ENCODE measurements at regions not wholly inside any gene's neighbourhood (a gene's known extent, or its start where the extent isn't known, plus 50 kb on each side); places are given as distances from the start of the nearest gene placed in this dataset.

DNA sequence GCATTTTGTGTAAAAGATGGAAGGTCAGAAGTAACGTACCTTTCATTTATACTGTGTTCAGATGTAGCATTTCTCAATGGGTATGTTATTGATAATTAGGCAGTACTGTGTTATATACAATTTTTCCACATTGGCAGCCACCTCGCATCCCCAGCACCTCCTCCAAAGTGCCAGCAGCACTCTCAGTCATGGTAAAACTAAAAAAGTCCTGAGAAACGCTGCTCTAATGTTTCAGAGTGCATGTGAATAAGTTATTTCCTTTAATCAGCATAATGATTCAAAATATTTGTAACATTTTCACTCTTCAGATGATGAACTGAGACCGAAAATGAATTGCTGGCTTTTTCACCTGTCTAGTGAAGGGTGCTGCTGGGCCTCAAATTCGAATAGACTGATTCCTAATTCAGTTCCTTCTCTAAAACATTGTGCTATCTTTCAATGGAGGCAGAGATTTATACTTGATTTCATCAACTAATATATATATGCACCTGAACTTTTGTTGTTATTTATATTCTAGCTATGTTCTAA is 79.9 kb upstream of the ANKRD55 start:
- Mint-ChIP-seq H3K9me3 (ENCODE audit: unreplicated experiment) (no peaks in the 10 kb centered on the region), H3K27me3 (ENCODE audit: unreplicated experiment) (peaks cover 3% of the 10 kb centered on the region), H3K27ac (ENCODE audit: unreplicated experiment) (no peak overlapping the region), H3K36me3 (ENCODE audit: unreplicated experiment) (no peaks in the 10 kb centered on the region), H3K4me1 (ENCODE audit: low read depth, unreplicated experiment) (no peaks in the 10 kb centered on the region), H3K4me3 (ENCODE audit: unreplicated experiment) (no peak overlapping the region)
- TF ChIP-seq, protein P1, sequence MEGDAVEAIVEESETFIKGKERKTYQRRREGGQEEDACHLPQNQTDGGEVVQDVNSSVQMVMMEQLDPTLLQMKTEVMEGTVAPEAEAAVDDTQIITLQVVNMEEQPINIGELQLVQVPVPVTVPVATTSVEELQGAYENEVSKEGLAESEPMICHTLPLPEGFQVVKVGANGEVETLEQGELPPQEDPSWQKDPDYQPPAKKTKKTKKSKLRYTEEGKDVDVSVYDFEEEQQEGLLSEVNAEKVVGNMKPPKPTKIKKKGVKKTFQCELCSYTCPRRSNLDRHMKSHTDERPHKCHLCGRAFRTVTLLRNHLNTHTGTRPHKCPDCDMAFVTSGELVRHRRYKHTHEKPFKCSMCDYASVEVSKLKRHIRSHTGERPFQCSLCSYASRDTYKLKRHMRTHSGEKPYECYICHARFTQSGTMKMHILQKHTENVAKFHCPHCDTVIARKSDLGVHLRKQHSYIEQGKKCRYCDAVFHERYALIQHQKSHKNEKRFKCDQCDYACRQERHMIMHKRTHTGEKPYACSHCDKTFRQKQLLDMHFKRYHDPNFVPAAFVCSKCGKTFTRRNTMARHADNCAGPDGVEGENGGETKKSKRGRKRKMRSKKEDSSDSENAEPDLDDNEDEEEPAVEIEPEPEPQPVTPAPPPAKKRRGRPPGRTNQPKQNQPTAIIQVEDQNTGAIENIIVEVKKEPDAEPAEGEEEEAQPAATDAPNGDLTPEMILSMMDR (IDR thresholded peaks at IDR 0.05; ENCODE audit: partially characterized antibody, unreplicated experiment): no peak
- DNase-seq: no peak

DNA sequence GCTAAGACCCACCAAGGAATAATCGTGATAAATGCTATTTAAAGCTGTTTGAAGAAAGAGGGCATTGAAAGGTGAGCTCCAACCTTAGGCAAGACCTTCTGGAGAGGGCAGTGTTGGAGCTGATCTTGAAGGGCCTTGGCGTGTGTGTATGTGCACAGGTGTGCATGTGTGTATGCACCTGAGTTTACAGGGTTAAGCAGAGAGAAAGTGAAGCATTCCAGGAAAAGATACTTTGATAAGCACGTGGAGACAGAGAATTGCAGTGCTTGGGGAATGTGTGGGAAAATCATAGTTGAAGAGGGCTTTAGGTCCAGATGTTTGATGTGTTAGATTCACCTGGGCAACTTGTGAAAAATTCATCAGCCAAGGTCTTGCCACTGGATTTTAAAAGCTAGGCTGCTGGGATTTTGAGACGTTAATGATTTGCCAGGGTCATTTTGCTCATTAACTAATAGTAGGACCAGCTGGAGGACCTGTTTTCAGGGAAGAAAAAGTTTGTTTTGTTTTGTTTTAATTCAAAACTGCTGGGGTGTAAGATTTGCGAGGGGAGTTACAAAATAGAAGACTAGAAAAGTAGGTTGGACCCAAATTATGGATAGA is 78.3 kb upstream of the ANKRD55 start:
- Mint-ChIP-seq H3K4me1 (ENCODE audit: low read depth, unreplicated experiment) (no peaks in the 10 kb centered on the region), H3K27me3 (ENCODE audit: unreplicated experiment) (peaks cover 3% of the 10 kb centered on the region), H3K4me3 (ENCODE audit: unreplicated experiment) (no peak overlapping the region), H3K27ac (ENCODE audit: unreplicated experiment) (no peak overlapping the region), H3K36me3 (ENCODE audit: unreplicated experiment) (no peaks in the 10 kb centered on the region), H3K9me3 (ENCODE audit: unreplicated experiment) (no peaks in the 10 kb centered on the region)
- no peak for DNase-seq
- TF ChIP-seq, protein P1 (IDR thresholded peaks at IDR 0.05; ENCODE audit: partially characterized antibody, unreplicated experiment): no peak

DNA sequence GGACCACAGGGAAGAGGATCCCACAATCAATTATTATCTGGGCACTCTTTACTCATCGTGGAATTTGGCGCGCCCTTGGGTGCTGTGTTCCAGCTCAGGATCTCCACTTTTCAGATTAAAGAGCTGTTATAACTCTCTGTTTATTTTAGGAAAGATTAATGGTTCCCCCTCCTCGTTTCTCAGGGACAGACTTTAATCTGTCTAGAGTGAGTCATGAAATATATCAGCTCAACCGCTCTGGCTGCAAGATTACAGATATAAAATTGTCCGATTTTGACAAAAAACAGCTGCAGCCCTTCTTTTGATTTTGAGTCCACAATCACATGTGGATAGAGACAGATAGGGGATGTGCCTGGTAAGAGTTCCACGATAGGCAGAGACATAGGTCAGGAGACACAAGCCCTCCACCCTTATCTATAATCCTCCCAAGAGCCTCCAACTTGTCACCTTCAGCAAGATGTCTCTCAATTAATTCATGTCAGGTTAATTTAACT is 77.6 kb upstream of the ANKRD55 start:
- Mint-ChIP-seq H3K9me3 (ENCODE audit: unreplicated experiment) (no peaks in the 10 kb centered on the region), H3K27me3 (ENCODE audit: unreplicated experiment) (peaks cover 3% of the 10 kb centered on the region), H3K4me1 (ENCODE audit: low read depth, unreplicated experiment) (no peaks in the 10 kb centered on the region), H3K4me3 (ENCODE audit: unreplicated experiment) (no peak overlapping the region), H3K27ac (ENCODE audit: unreplicated experiment) (no peak overlapping the region), H3K36me3 (ENCODE audit: unreplicated experiment) (no peaks in the 10 kb centered on the region)
- no peak for DNase-seq
- TF ChIP-seq, protein P1 (IDR thresholded peaks at IDR 0.05; ENCODE audit: partially characterized antibody, unreplicated experiment): no peak

DNA sequence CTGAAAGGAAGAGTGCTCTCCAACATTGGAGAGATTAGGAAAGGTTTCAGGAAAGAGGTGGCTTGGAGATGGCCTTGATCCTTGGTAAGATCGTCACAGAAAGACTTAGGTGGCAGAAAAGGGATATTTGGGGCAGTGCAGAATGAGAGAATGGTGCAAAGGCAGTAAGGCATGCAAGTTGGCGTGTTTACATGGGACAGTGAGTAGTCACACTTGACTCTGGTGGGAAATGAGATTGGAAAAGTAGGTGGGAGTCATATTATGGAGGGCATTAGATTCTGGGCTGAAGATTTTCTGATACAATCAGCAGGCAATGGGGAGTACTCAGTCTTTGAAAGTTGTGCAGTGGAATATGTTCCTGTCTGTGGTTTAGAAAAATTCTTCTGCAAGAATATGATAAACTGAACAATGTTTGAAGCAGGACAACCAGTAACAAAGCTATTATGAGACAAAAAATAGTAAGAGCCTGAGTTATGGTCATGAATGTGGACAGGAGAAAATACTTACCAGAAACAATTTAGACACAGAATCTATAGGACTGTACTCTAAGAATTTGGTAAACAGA is 76.2 kb upstream of the ANKRD55 start:
- no peak overlapping the region for H3K27ac Mint-ChIP-seq (ENCODE audit: unreplicated experiment)
- H3K27me3 Mint-ChIP-seq (ENCODE audit: unreplicated experiment): peaks cover 3% of the 10 kb centered on the region
- TF ChIP-seq, protein P1 (IDR thresholded peaks at IDR 0.05; ENCODE audit: partially characterized antibody, unreplicated experiment): no peak
- H3K9me3 Mint-ChIP-seq (ENCODE audit: unreplicated experiment): no peaks in the 10 kb centered on the region
- H3K4me1 Mint-ChIP-seq (ENCODE audit: low read depth, unreplicated experiment): no peaks in the 10 kb centered on the region
- no peak overlapping the region for H3K4me3 Mint-ChIP-seq (ENCODE audit: unreplicated experiment)
- DNase-seq: no peak
- H3K36me3 Mint-ChIP-seq (ENCODE audit: unreplicated experiment): no peaks in the 10 kb centered on the region

DNA sequence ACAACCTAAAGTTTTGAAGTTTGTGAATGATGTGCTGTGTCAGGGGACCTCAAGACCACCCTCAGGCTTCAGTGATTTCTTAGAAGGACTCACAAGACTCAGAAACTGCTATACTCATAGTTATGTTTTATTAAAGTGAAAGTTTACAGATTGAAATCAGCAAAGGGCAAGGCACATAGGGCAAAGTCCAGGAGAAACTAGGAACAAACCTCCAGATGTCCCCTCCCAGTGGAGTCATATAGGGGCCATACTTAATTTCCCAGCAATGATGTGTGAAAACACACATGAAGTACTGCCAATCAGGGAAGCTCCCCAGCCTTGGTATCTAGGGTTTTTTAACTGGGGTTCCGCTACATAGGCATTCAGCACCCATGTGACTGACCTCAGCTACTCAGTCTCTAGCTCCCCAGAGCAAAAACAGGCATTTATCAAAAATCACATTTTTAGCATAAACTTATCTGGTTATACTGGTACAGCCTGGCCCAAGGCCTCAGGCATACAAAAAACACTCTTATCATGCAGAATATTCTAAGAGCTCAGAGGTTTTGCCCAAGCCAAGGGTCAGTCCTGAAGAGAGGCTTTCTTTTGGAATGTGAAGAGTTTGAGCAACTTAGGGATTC is 74.7 kb upstream of the ANKRD55 start:
- no peaks in the 10 kb centered on the region for H3K4me1 Mint-ChIP-seq (ENCODE audit: low read depth, unreplicated experiment)
- peaks cover 2% of the 10 kb centered on the region for H3K27me3 Mint-ChIP-seq (ENCODE audit: unreplicated experiment)
- no peak for DNase-seq
- no peaks in the 10 kb centered on the region for H3K9me3 Mint-ChIP-seq (ENCODE audit: unreplicated experiment)
- no peak overlapping the region for H3K4me3 Mint-ChIP-seq (ENCODE audit: unreplicated experiment)
- TF ChIP-seq, protein P1 (IDR thresholded peaks at IDR 0.05; ENCODE audit: partially characterized antibody, unreplicated experiment): no peak
- no peaks in the 10 kb centered on the region for H3K36me3 Mint-ChIP-seq (ENCODE audit: unreplicated experiment)
- no peak overlapping the region for H3K27ac Mint-ChIP-seq (ENCODE audit: unreplicated experiment)

All from glutamatergic neuron (in vitro differentiated cells).